Aorta (tissue), 5 donors: ENCODE measurements at regions not wholly inside any gene's neighbourhood (a gene's known extent, or its start where the extent isn't known, plus 50 kb on each side); places are given as distances from the start of the nearest gene placed in this dataset.
A peak's percentile ranks its signal among the peaks of the same experiment; 100 is the strongest.

Source experiments
- ATAC-seq: fragments of 200-7000 bp; cut with Tn5 transposase; one replicate; pipeline ENCODE4 v1.9.1; 2022; ENCODE audit warnings: moderate library complexity; ENCODE audit not compliant: low FRiP score
- DNase-seq, 2 donors: peaks; one replicate each; pipeline ENCODE4 v3.0.0-alpha.2; 2020
- H3K27ac ChIP-seq, 2 donors: one replicate each; pipeline ENCODE4 v1.5.1; 2013; ENCODE audit warnings: low read length in 2 of 2, mild to moderate bottlenecking in 2 of 2, moderate library complexity in 2 of 2, control low read depth in 1 of 2, inconsistent platforms in 1 of 2, low read depth in 1 of 2
- H3K27me3 ChIP-seq, 2 donors: one replicate each; pipeline ENCODE4 v1.6.1; 2013; ENCODE audit warnings: control low read depth in 1 of 2, low read length in 1 of 2, mild to moderate bottlenecking in 1 of 2, moderate library complexity in 1 of 2; ENCODE audit not compliant: insufficient read depth in 2 of 2, control insufficient read depth in 1 of 2
- H3K36me3 ChIP-seq, 2 donors: one replicate each; pipeline ENCODE4 v1.6.1; 2013; ENCODE audit warnings: control low read depth in 1 of 2, low read length in 1 of 2, mild to moderate bottlenecking in 1 of 2; ENCODE audit not compliant: insufficient read depth in 2 of 2, control insufficient read depth in 1 of 2
- H3K4me1 ChIP-seq, 2 donors: one replicate each; pipeline ENCODE4 v1.6.1; 2013; ENCODE audit warnings: low read length in 2 of 2, control low read depth in 1 of 2, mild to moderate bottlenecking in 1 of 2, moderate library complexity in 1 of 2; ENCODE audit not compliant: insufficient read depth in 2 of 2, control insufficient read depth in 1 of 2
- H3K4me3 ChIP-seq, 2 donors: one replicate each; pipeline ENCODE4 v1.5.1; 2013; ENCODE audit warnings: low read length in 2 of 2, control low read depth in 1 of 2, mild to moderate bottlenecking in 1 of 2
- H3K9me3 ChIP-seq: one replicate; pipeline ENCODE4 v1.6.1; 2013; ENCODE audit warnings: mild to moderate bottlenecking, low read length; ENCODE audit not compliant: control insufficient read depth
- WGBS, 2 donors: extraction: QIAGEN DNeasy Blood & Tissue Kit; methylation state at CpG; one replicate each; pipeline ENCODE4 v1.1.7; 2013; 5-methylcytosine and 5-hydroxymethylcytosine counted together
- intact Hi-C, 2 donors: fragments of 100-400 bp; cut with DNase I; formaldehyde crosslinking; loops; one replicate each; pipeline versions ENCODE4 v1.14.2 to v1.15.0; 2022
- donor health status: healthy with polysubstance abuse.
- donor health status: Bipolar disorder and iron deficiency.
- donor health status: DM: no; HTN: no; CAD: no.
- donor health status: DM: no; HTN: no; CAD: no.
- donor health status: DM: yes; HTN: yes; CAD: no.

GRCh38 chr2:19720306-19720705 lies 181.5 kb downstream of the TTC32 start:
- Histone ChIP-seq H3K36me3 (no peaks in the 10 kb centered on the region), H3K27me3 (no peaks in the 10 kb centered on the region), H3K9me3 (no peaks in the 10 kb centered on the region), H3K4me1 (no peaks in the 10 kb centered on the region), H3K4me3 (no peak overlapping the region), H3K27ac (no peak overlapping the region)
- ATAC-seq (no peak), DNase-seq (no peak)
- intact Hi-C loops: no loop called here
- 77 to 81% methylated on average over 5 of the region's 5 CpGs for WGBS, 2 donors

- H3K9me3 ChIP-seq: no peaks in the 10 kb centered on the region
- H3K4me1 ChIP-seq: no peaks in the 10 kb centered on the region
- H3K36me3 ChIP-seq: no peaks in the 10 kb centered on the region
- H3K27ac ChIP-seq: no peak overlapping the region
- WGBS, 2 donors: 27 to 35% methylated on average over 5 of the region's 5 CpGs
- no peaks in the 10 kb centered on the region for H3K27me3 ChIP-seq
- H3K4me3 ChIP-seq: no peak overlapping the region
- intact Hi-C loops: no loop called here
- no peak for ATAC-seq
- no peak for DNase-seq
These were observed 182.2 kb downstream of the TTC32 start for GRCh38 chr2:19719540-19719939.

GRCh38 chr2:19717446-19717845 lies 184.3 kb downstream of the TTC32 start:
- DNase-seq: no peak
- intact Hi-C loops: no loop called here
- no peak for ATAC-seq
- Histone ChIP-seq H3K9me3 (no peaks in the 10 kb centered on the region), H3K27me3 (no peaks in the 10 kb centered on the region), H3K4me3 (no peak overlapping the region), H3K4me1 (no peaks in the 10 kb centered on the region), H3K36me3 (no peaks in the 10 kb centered on the region), H3K27ac (no peak overlapping the region)
- WGBS, 2 donors: 57 to 62% methylated on average over 2 of the region's 2 CpGs

DNA sequence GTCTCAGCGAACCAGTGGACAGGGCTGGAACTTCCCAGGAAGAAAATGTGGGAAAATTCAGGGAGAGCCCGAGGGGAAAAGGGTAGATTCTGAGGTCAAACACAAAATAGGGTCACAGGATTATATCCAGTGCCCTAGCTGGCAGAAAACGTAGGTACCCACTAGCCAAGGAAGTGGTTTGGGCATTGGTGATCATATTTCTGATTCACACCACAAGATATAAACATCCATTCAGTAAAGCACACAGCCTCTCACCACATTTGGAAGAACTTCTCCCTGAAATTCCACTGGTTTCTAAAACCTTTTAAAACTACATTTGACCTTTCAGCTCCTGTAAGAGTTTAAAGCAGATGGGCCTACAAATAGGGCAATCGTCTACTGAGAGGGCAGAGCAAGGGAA lies 186.9 kb downstream of the TTC32 start:
- ATAC-seq: no peak
- intact Hi-C loops: no loop called here

DNA sequence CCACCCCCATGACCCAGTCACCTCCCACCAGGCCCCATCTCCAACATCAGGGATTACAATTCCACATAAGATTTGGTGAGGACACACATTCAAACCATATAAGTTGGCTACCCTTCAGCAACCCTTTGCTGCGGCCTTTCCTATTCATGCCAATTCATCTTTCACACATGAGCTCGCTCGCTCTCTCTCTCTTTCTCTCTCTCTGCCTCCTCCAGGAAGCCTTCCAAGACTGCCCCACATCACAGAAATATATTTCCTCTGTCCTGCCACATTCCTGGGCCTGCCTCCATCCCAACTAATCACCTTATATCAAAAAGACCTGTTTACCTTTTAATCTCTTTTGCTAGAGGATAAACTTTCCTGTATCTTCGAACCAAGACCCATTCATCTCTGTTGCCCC lies 188.9 kb downstream of the TTC32 start:
- no peaks in the 10 kb centered on the region for H3K9me3 ChIP-seq
- intact Hi-C loops: no loop called here
- no peaks in the 10 kb centered on the region for H3K27me3 ChIP-seq
- ATAC-seq (no peak), DNase-seq (no peak)
- no peak overlapping the region for H3K27ac ChIP-seq
- no peaks in the 10 kb centered on the region for H3K36me3 ChIP-seq
- no peaks in the 10 kb centered on the region for H3K4me1 ChIP-seq
- WGBS, 2 donors: 97 to 99% methylated on average over 4 of the region's 4 CpGs
- no peak overlapping the region for H3K4me3 ChIP-seq

More for the DNA sequence above, 186.9 kb downstream of the TTC32 start:
- Histone ChIP-seq H3K36me3 (no peaks in the 10 kb centered on the region), H3K4me3 (no peak overlapping the region), H3K27me3 (no peaks in the 10 kb centered on the region), H3K27ac (no peak overlapping the region), H3K4me1 (no peaks in the 10 kb centered on the region), H3K9me3 (no peaks in the 10 kb centered on the region)
- 88 to 90% methylated on average over 4 of the region's 4 CpGs for WGBS, 2 donors
- no peak for DNase-seq

DNA sequence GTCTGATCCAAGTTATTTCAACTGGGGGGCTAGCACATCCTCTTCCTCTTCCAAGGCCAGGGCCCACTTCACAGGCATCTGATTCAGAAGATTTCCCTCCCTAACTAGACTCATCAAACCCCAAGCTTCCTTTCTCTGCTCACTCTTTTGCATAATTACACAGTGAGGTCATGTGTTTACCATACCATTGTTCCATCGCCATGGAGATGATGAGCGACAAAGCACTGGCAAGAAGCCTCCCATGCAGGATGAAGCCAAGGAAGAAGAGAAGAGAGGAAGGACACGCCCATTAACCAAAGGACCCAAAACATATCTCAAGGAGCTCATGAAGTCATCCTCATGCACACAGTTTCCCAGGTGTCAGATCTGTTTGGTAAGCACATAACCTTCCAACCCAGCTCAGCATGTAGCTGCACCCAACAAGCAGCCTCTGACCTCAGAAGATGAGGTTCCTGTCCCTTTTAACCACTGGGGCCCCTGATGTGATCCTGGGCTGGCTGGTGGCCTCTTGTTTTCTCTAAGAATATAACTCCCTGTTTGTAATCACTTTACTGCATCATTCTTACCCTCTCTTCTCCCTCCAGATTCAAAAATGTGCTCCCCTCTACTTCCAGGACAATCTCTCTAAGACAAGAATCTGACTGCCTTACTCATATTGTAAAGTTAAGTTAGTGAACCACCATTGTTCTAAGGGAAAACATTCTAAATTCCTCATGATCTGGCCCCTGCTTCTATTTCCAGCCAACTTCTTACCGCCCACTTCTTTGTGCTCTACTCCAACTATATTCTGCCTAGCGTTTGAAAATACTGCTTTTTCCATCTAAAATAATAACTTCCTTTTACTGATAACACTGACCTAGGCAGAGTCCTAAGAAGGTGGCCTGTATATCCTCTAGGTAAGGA lies 190.1 kb downstream of the TTC32 start:
- ATAC-seq: peak; percentile 66
- H3K27ac ChIP-seq: no peak overlapping the region

GRCh38 chr2:19710230-19710629 lies 191.6 kb downstream of the TTC32 start:
- Histone ChIP-seq H3K9me3 (no peaks in the 10 kb centered on the region), H3K27me3 (no peaks in the 10 kb centered on the region), H3K27ac (no peak overlapping the region), H3K36me3 (no peaks in the 10 kb centered on the region), H3K4me3 (no peak overlapping the region), H3K4me1 (no peaks in the 10 kb centered on the region)
- intact Hi-C loops: no loop called here
- 72 to 84% methylated on average over 2 of the region's 2 CpGs for WGBS, 2 donors
- ATAC-seq: no peak
- DNase-seq: no peak

More for the DNA sequence above, 190.1 kb downstream of the TTC32 start:
- peak in 1 of 2 donors; percentile 69 for DNase-seq
- intact Hi-C loops: no loop called here
- Histone ChIP-seq H3K36me3 (no peaks in the 10 kb centered on the region), H3K9me3 (no peaks in the 10 kb centered on the region), H3K4me1 (no peaks in the 10 kb centered on the region), H3K27me3 (no peaks in the 10 kb centered on the region), H3K4me3 (no peak overlapping the region)
- WGBS, 2 donors: 1 to 5% methylated on average over 5 of the region's 5 CpGs

- intact Hi-C loops: no loop called here
- Histone ChIP-seq H3K4me1 (no peaks in the 10 kb centered on the region), H3K27me3 (no peaks in the 10 kb centered on the region), H3K36me3 (no peaks in the 10 kb centered on the region), H3K27ac (no peak overlapping the region), H3K4me3 (no peak overlapping the region), H3K9me3 (no peaks in the 10 kb centered on the region)
- DNase-seq (no peak), ATAC-seq (no peak)
- WGBS, 2 donors: 74 to 82% methylated on average over 2 of the region's 2 CpGs
These were observed 192.2 kb downstream of the TTC32 start for GRCh38 chr2:19709553-19709952.

- H3K27ac ChIP-seq: no peak overlapping the region
- DNase-seq: no peak
- H3K27me3 ChIP-seq: no peaks in the 10 kb centered on the region
- 92 to 97% methylated on average over 2 of the region's 2 CpGs for WGBS, 2 donors
- no peak for ATAC-seq
- no peaks in the 10 kb centered on the region for H3K36me3 ChIP-seq
- no peaks in the 10 kb centered on the region for H3K9me3 ChIP-seq
- H3K4me1 ChIP-seq: no peaks in the 10 kb centered on the region
- H3K4me3 ChIP-seq: no peak overlapping the region
- intact Hi-C loops: no loop called here
These were observed 193.0 kb downstream of the TTC32 start for GRCh38 chr2:19708776-19709175.
